PC-3 (cell line): ENCODE measurements at regions not wholly inside any gene's neighbourhood (a gene's known extent, or its start where the extent isn't known, plus 50 kb on each side); places are given as distances from the start of the nearest gene placed in this dataset.

ENCODE experiments used
- ATAC-seq: fragments of 200-7000 bp; cut with Tn5 transposase; 2 replicates; pipeline ENCODE4 v1.9.1; 2020; ENCODE audit warnings: mild to moderate bottlenecking, moderate library complexity
- BruUV-seq: library from RNA; stranded (reverse); fragments of 400-500 nt; replicated peaks from 2 replicates; lab custom pipeline; 2021; lab: Mats Ljungman, UMichigan
- CTCF ChIA-PET: fragments of 300-600 bp; sonication (Branson Sonifier 250); formaldehyde crosslinking; loops from one replicate; lab custom pipeline; 2022; ENCODE audit warnings: antibody characterized with exemption; lab: Charles Lee
- POLR2A ChIA-PET: fragments of 300-600 bp; sonication (Branson Sonifier 250); formaldehyde crosslinking; loops from one replicate; lab custom pipeline; 2022; ENCODE audit warnings: antibody characterized with exemption; ENCODE audit not compliant: unreplicated experiment; lab: Charles Lee
- DNase-seq: peaks from one replicate; pipeline ENCODE4 v3.0.0-alpha.2; 2015
- H2AFZ ChIP-seq: fragments of 300-600 bp; sonication (generic); 2 replicates; pipeline ENCODE4 v1.6.0; 2016; ENCODE audit warnings: antibody characterized with exemption, low read length
- H3F3A ChIP-seq: fragments of 300-600 bp; sonication (generic); one replicate; pipeline ENCODE4 v1.6.0; 2017; ENCODE audit warnings: antibody characterized with exemption, low read length, control low read depth, mild to moderate bottlenecking; ENCODE audit not compliant: unreplicated experiment
- H3K27ac ChIP-seq: fragments of 300-600 bp; sonication (generic); 2 replicates; pipeline ENCODE4 v1.5.1; 2016; ENCODE audit warnings: mild to moderate bottlenecking, low read length
- H3K27me3 ChIP-seq: fragments of 300-600 bp; sonication (generic); 2 replicates; pipeline ENCODE4 v1.6.1; 2016; ENCODE audit warnings: low read length, mixed read lengths
- H3K36me3 ChIP-seq: fragments of 300-600 bp; sonication (generic); 2 replicates; pipeline ENCODE4 v1.6.1; 2016; ENCODE audit warnings: low read depth, mixed run types, low read length, mixed read lengths
- H3K4me1 ChIP-seq: fragments of 300-600 bp; sonication (generic); 2 replicates; pipeline ENCODE4 v1.5.1; 2016; ENCODE audit warnings: low read length; ENCODE audit not compliant: insufficient read depth
- H3K4me2 ChIP-seq: fragments of 300-600 bp; sonication (generic); 2 replicates; pipeline ENCODE4 v1.6.0; 2016; ENCODE audit warnings: low read length
- H3K4me3 ChIP-seq: fragments of 300-600 bp; sonication (generic); 2 replicates; pipeline ENCODE4 v1.5.1; 2016; ENCODE audit warnings: mild to moderate bottlenecking, low read length, mixed read lengths
- H3K79me2 ChIP-seq: fragments of 300-600 bp; sonication (generic); 2 replicates; pipeline ENCODE4 v1.6.1; 2017; ENCODE audit warnings: low read length, mixed read lengths
- H3K9ac ChIP-seq: fragments of 300-600 bp; sonication (generic); 2 replicates; pipeline ENCODE4 v1.6.0; 2016; ENCODE audit warnings: mild to moderate bottlenecking, low read length
- H3K9me2 ChIP-seq: fragments of 300-600 bp; sonication (generic); replicated peaks from 2 replicates; pipeline ENCODE4 v1.6.1; 2016; ENCODE audit warnings: mixed run types, low read length, mixed read lengths
- H3K9me3 ChIP-seq: fragments of 300-600 bp; sonication (generic); 2 replicates; pipeline ENCODE4 v1.6.1; 2016; ENCODE audit warnings: low read length, mixed read lengths
- H4K20me1 ChIP-seq: fragments of 300-600 bp; sonication (generic); 2 replicates; pipeline ENCODE4 v1.6.1; 2016; ENCODE audit warnings: low read length, mixed read lengths
- CTCF ChIP-seq: fragments of 300-600 bp; sonication (generic); conservative IDR thresholded peaks from 2 replicates; pipeline ENCODE4 v1.5.1; 2017; ENCODE audit warnings: antibody characterized with exemption, low read depth, mild to moderate bottlenecking, low read length
- EZH2 ChIP-seq: fragments of 300-600 bp; sonication (generic); IDR thresholded peaks from one replicate; pipeline ENCODE4 v1.6.1; 2017; ENCODE audit warnings: antibody characterized with exemption, mild to moderate bottlenecking, low read length; ENCODE audit not compliant: unreplicated experiment
- EZH2phosphoT487 ChIP-seq: fragments of 300-600 bp; sonication (generic); IDR thresholded peaks from 2 replicates; pipeline ENCODE4 v1.6.1; 2018; ENCODE audit warnings: mild to moderate bottlenecking, antibody characterized with exemption, low read length, borderline replicate concordance
- intact Hi-C: fragments of 100-400 bp; cut with micrococcal nuclease; formaldehyde crosslinking; loops from 2 replicates; pipeline ENCODE4 v1.9.0; 2023

GRCh38 chr9:89986190-89986589 lies 381.4 kb downstream of the GADD45G start:
- intact Hi-C loops, result no loop called here
- H3K4me3 ChIP-seq, result no peak overlapping the region
- H3K9me3 ChIP-seq, result no peaks in the 10 kb centered on the region
- no peaks in the 10 kb centered on the region for H3K79me2 ChIP-seq
- H4K20me1 ChIP-seq, result no peaks in the 10 kb centered on the region
- no peak overlapping the region for H3K4me2 ChIP-seq
- TF ChIP-seq EZH2 (no peak), CTCF (no peak), EZH2phosphoT487 (no peak)
- no peak overlapping the region for H3K9ac ChIP-seq
- H3K9me2 ChIP-seq, result no peaks in the 10 kb centered on the region
- POLR2A ChIA-PET, result no interaction called here
- H3K27ac ChIP-seq, result no peak overlapping the region
- DNase-seq (no peak), ATAC-seq (no peak)
- no peaks in the 10 kb centered on the region for H3K36me3 ChIP-seq
- H3K4me1 ChIP-seq, result peaks cover 10% of the 10 kb centered on the region; the same call in 1 of the 2 replicates
- no peak overlapping the region for H2AFZ ChIP-seq
- BruUV-seq, result no TSS peak
- no peaks in the 10 kb centered on the region for H3K27me3 ChIP-seq
- CTCF ChIA-PET, result no interaction called here
- no peaks in the 10 kb centered on the region for H3F3A ChIP-seq

GRCh38 chr9:89988458-89988857 lies 383.6 kb downstream of the GADD45G start:
- POLR2A ChIA-PET, result no interaction called here
- no peak overlapping the region for H3K27ac ChIP-seq
- no peaks in the 10 kb centered on the region for H3K9me2 ChIP-seq
- intact Hi-C loops, result no loop called here
- no peak overlapping the region for H2AFZ ChIP-seq
- CTCF ChIA-PET, result no interaction called here
- no peaks in the 10 kb centered on the region for H3K79me2 ChIP-seq
- DNase-seq (no peak), ATAC-seq (no peak)
- H3K36me3 ChIP-seq, result no peaks in the 10 kb centered on the region
- TF ChIP-seq EZH2 (no peak), CTCF (no peak), EZH2phosphoT487 (no peak)
- H3F3A ChIP-seq, result no peaks in the 10 kb centered on the region
- no peak overlapping the region for H3K9ac ChIP-seq
- H3K27me3 ChIP-seq, result no peaks in the 10 kb centered on the region
- H3K4me3 ChIP-seq, result no peak overlapping the region
- no peaks in the 10 kb centered on the region for H3K9me3 ChIP-seq
- no peak overlapping the region for H3K4me2 ChIP-seq
- peaks cover 10% of the 10 kb centered on the region; the same call in 1 of the 2 replicates for H3K4me1 ChIP-seq
- BruUV-seq, result no TSS peak
- H4K20me1 ChIP-seq, result no peaks in the 10 kb centered on the region

GRCh38 chr9:89991204-89991790 lies 386.5 kb downstream of the GADD45G start:
- no peak overlapping the region for H2AFZ ChIP-seq
- no peak overlapping the region for H3K27ac ChIP-seq
- H3K9me2 ChIP-seq, result no peaks in the 10 kb centered on the region
- no peaks in the 10 kb centered on the region for H3K9me3 ChIP-seq
- H3K36me3 ChIP-seq, result no peaks in the 10 kb centered on the region
- no peak overlapping the region for H3K9ac ChIP-seq
- intact Hi-C loops, result no loop called here
- H3K27me3 ChIP-seq, result no peaks in the 10 kb centered on the region
- no peaks in the 10 kb centered on the region for H3K79me2 ChIP-seq
- ChIA-PET CTCF (no interaction called here), POLR2A (no interaction called here)
- no peak for TF ChIP-seq CTCF
- TF ChIP-seq EZH2phosphoT487, result no peak
- no peak for TF ChIP-seq EZH2
- no peaks in the 10 kb centered on the region for H4K20me1 ChIP-seq
- H3K4me1 ChIP-seq, result no peaks in the 10 kb centered on the region
- ATAC-seq (no peak), DNase-seq (no peak)
- H3K4me2 ChIP-seq, result no peak overlapping the region
- H3F3A ChIP-seq, result no peaks in the 10 kb centered on the region
- BruUV-seq, result no TSS peak
- no peak overlapping the region for H3K4me3 ChIP-seq
